Gastrocnemius medialis (tissue), 4 donors: ENCODE measurements at regions not wholly inside any gene's neighbourhood (a gene's known extent, or its start where the extent isn't known, plus 50 kb on each side); places are given as distances from the start of the nearest gene placed in this dataset.
"Not testable (repeated sequence)": the region's sequence is repeated elsewhere in the genome, so short reads cannot be mapped to it uniquely, and the experiment has no call there.

Source experiments
- ATAC-seq, 2 donors: fragments of 150-250 bp; one replicate each; pipeline ENCODE4 v1.9.1; 2016
- DNase-seq, 2 donors: peaks; one replicate each; pipeline ENCODE4 v3.0.0-alpha.2; 2019
- H3K27ac ChIP-seq, 4 donors: fragments of 200-600 bp; sonication (generic); 1 replicate in 1 of 4; 2 replicates in 3 of 4; pipeline ENCODE4 v1.5.1; 2016 to 2018; ENCODE audit warnings: mild to moderate bottlenecking in 2 of 4, moderate library complexity in 1 of 4
- H3K27me3 ChIP-seq, 3 donors: fragments of 200-600 bp; sonication (generic) in 2 of 3; 1 replicate in 1 of 3; 2 replicates in 2 of 3; pipeline versions ENCODE4 v1.5.1 to v1.6.0; 2016 to 2019; ENCODE audit warnings: mild to moderate bottlenecking in 1 of 3, moderate library complexity in 1 of 3
- H3K36me3 ChIP-seq, 2 donors: fragments of 200-600 bp; sonication (generic) in 1 of 2; one replicate each; pipeline ENCODE4 v1.5.1; 2017 to 2018
- H3K4me1 ChIP-seq, 2 donors: fragments of 200-600 bp; sonication (generic) in 1 of 2; one replicate each; pipeline ENCODE4 v1.5.1; 2016 to 2017; ENCODE audit warnings: mild to moderate bottlenecking in 2 of 2
- H3K4me3 ChIP-seq, 4 donors: fragments of 200-600 bp; sonication (generic) in 3 of 4; 1 replicate in 1 of 4; 2 replicates in 3 of 4; pipeline ENCODE4 v1.5.1; 2016 to 2019; ENCODE audit warnings: mild to moderate bottlenecking in 2 of 4
- H3K9me3 ChIP-seq, 3 donors: fragments of 200-600 bp; sonication (generic) in 2 of 3; 1 replicate in 1 of 3; 2 replicates in 2 of 3; pipeline ENCODE4 v1.5.1; 2016 to 2019
- CTCF ChIP-seq, 5 experiments: fragments of 450-650 bp in 3 of 5; fragments of 200-600 bp in 2 of 5; sonication (generic) in 2 of 5; IDR thresholded peaks in 4 of 5; conservative IDR thresholded peaks in 1 of 5; 1 replicate in 4 of 5; 2 replicates in 1 of 5; pipeline ENCODE4 v1.5.1; 2016 to 2019; ENCODE audit warnings: antibody characterized with exemption in 5 of 5, mild to moderate bottlenecking in 3 of 5, moderate library complexity in 3 of 5
- POLR2A ChIP-seq, 2 donors: fragments of 450-650 bp; IDR thresholded peaks; one replicate each; pipeline ENCODE4 v1.6.1; 2017; ENCODE audit warnings: antibody characterized with exemption in 2 of 2, mild to moderate bottlenecking in 2 of 2, moderate library complexity in 2 of 2
- in situ Hi-C, 4 donors: fragments of 200-750 bp; cut with MboI; loops; one replicate each; pipeline versions ENCODE4 v1.15.0 to v1.8.0; 2017; ENCODE audit warnings: low sequenced_read_pairs in 4 of 4
- intact Hi-C: fragments of 100-400 bp; cut with DNase I; formaldehyde crosslinking; loops from one replicate; pipeline ENCODE4 v1.15.1; 2023; ENCODE audit warnings: low total_unique reads

- no peaks in the 10 kb centered on the region for H3K36me3 ChIP-seq
- DNase-seq (no peak), ATAC-seq (no peak)
- TF ChIP-seq POLR2A (IDR thresholded peaks at IDR 0.05): no peak
- no peak for TF ChIP-seq CTCF (IDR thresholded peaks at IDR 0.05 in 4 of 5, conservative IDR thresholded peaks at IDR 0.05 in 1 of 5)
- H3K9me3 ChIP-seq: no peaks in the 10 kb centered on the region
- in situ Hi-C loops: loop anchor here in 1 of 4 donors (25.0 kb wide), 1 partner anchor 88 kb away; no protein-coding TSS in a partner anchor
- H3K4me1 ChIP-seq: no peaks in the 10 kb centered on the region
- no peaks in the 10 kb centered on the region for H3K27me3 ChIP-seq
- intact Hi-C loops: no loop called here
- no peak overlapping the region for H3K27ac ChIP-seq
- no peak overlapping the region for H3K4me3 ChIP-seq
These were observed 694.3 kb downstream of the BRINP1 start for GRCh38 chr9:118674942-118675341.

- H3K4me1 ChIP-seq, ATAC-seq, H3K27me3 ChIP-seq, H3K4me3 ChIP-seq, H3K36me3 ChIP-seq, H3K9me3 ChIP-seq, intact Hi-C loops, H3K27ac ChIP-seq, DNase-seq: not testable (repeated sequence)
- in situ Hi-C loops: loop anchor here in 1 of 4 donors (25.0 kb wide), 1 partner anchor 91 kb away; no protein-coding TSS in a partner anchor
These were observed 691.1 kb downstream of the BRINP1 start for GRCh38 chr9:118677936-118678653.

GRCh38 chr9:118686959-118687358, 682.3 kb downstream of the BRINP1 start:
- H3K36me3 ChIP-seq: no peaks in the 10 kb centered on the region
- ATAC-seq: no peak
- no peaks in the 10 kb centered on the region for H3K4me1 ChIP-seq
- H3K27me3 ChIP-seq: no peaks in the 10 kb centered on the region
- intact Hi-C loops: no loop called here
- DNase-seq: no peak
- in situ Hi-C loops: loop anchor here in 1 of 4 donors (25.0 kb wide), 1 partner anchor 100 kb away; no protein-coding TSS in a partner anchor
- H3K4me3 ChIP-seq: no peak overlapping the region
- no peaks in the 10 kb centered on the region for H3K9me3 ChIP-seq
- TF ChIP-seq POLR2A (IDR thresholded peaks at IDR 0.05) (no peak), CTCF (IDR thresholded peaks at IDR 0.05 in 4 of 5, conservative IDR thresholded peaks at IDR 0.05 in 1 of 5) (no peak)
- H3K27ac ChIP-seq: no peak overlapping the region

GRCh38 chr9:118689280-118689679, 680.0 kb downstream of the BRINP1 start:
- Histone ChIP-seq H3K27ac (no peak overlapping the region), H3K4me3 (no peak overlapping the region), H3K36me3 (no peaks in the 10 kb centered on the region), H3K4me1 (no peaks in the 10 kb centered on the region), H3K27me3 (no peaks in the 10 kb centered on the region), H3K9me3 (no peaks in the 10 kb centered on the region)
- in situ Hi-C loops (loop anchor here in 1 of 4 donors (25.0 kb wide), 1 partner anchor 102 kb away; no protein-coding TSS in a partner anchor), intact Hi-C loops (no loop called here)
- TF ChIP-seq POLR2A (IDR thresholded peaks at IDR 0.05) (no peak), CTCF (IDR thresholded peaks at IDR 0.05 in 4 of 5, conservative IDR thresholded peaks at IDR 0.05 in 1 of 5) (no peak)
- DNase-seq (no peak), ATAC-seq (no peak)

- ATAC-seq (no peak), DNase-seq (no peak)
- Histone ChIP-seq H3K27ac (no peak overlapping the region), H3K27me3 (no peaks in the 10 kb centered on the region), H3K4me3 (no peak overlapping the region), H3K36me3 (no peaks in the 10 kb centered on the region), H3K9me3 (no peaks in the 10 kb centered on the region), H3K4me1 (no peaks in the 10 kb centered on the region)
- intact Hi-C loops (no loop called here), in situ Hi-C loops (loop anchor here in 1 of 4 donors (25.0 kb wide), 1 partner anchor 105 kb away; no protein-coding TSS in a partner anchor)
- TF ChIP-seq CTCF (IDR thresholded peaks at IDR 0.05 in 4 of 5, conservative IDR thresholded peaks at IDR 0.05 in 1 of 5) (no peak), POLR2A (IDR thresholded peaks at IDR 0.05) (no peak)
These were observed 676.6 kb downstream of the BRINP1 start for GRCh38 chr9:118692613-118693012.
